Stimulated activated CD4-positive, alpha-beta T cell treated with anti-CD3 and anti-CD28 coated beads, Interleukin-12 subunit alpha, Interleukin-12 subunit beta, amount 100 ng/mL, for 4 hours (primary cell): ENCODE measurements at regions not wholly inside any gene's neighbourhood (a gene's known extent, or its start where the extent isn't known, plus 50 kb on each side); places are given as distances from the start of the nearest gene placed in this dataset.
"Not testable (repeated sequence)": the region's sequence is repeated elsewhere in the genome, so short reads cannot be mapped to it uniquely, and the experiment has no call there.

Experiments used
- DNase-seq: peaks from one replicate; pipeline ENCODE4 v3.0.0-alpha.2; 2020

DNA sequence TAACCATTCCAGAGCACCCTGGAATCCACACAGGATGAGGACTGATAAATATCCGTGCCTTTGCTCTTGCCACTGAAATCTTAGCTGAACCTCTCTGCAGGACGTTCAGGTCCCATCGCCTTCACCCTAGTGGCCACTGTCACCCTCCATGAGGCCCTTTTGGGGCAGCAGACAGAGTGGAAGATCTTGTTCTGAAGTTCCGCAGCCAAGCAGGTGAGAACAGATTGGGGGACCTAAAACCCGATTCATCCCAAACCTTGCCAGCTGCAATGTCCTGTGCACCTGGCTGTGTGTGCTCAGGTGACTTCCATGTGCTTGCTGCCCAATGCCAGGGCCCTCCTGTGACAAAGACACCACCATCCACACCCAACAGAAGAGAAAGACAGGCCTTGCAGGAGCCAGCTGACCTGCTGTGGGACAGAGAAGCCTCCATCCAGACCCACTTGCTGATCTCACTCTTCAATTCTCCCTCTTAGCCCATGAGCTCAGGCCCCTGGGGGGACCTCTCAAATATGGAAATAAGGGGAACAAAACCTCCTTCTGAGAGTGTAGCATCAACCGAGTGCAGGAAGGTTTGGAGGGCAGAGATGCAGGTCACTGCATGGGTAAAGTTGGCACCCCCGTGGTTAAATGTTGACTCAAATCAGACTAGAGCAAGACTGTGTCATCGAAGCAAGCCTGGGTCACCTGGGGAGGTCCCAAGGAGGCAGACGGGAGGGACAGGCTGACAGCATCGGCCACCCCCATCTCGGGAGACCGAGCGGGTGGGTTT, 308.7 kb upstream of the DIO3 start:
- no peak for DNase-seq

GRCh38 chr14:101253948-101254347, 307.3 kb upstream of the DIO3 start:
- DNase-seq: no peak

DNA sequence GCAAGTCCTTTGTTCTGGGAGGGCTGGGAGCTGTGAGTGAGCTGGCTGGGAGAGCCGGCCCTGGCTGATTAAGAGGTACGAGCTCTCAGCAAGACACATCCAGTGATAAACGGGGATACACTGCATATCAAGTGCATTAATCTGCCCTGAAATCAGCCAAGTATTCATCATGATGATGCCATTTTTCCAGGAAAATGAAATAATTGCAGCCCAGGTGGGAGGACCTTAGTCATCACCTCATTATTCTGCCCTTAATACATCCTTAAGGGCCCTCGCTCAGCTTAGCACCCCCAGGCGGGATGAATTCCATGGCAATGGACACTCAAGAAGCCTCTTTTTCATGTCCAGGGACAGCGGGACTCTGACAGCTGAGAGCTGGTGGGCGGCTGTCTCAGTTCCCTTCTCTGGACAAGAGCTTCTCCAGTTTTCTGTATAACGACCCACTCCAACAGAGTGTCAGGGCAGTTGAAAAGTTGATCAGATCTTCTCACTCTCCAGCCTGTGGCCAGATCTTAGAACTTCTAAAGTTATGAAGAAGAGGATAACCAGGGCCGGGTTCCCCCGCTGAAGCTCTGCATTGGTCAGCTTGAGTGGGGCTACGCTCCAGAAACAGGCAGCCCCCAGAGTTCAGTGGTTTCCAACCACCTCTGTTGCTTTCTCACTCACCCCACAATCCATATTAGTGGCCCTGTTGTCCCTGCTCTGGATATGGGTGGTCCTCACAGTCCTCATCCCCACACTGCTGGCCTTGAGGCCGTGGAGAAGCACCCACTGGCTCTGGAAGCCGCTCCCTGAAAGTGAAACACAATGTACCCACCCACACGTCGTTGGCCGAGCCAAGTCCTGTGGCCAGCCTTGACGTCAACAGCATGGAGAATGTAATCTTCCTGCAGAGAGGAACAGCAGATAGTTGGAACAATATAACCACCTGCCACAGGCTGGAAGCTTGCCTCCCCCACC, 306.2 kb upstream of the DIO3 start:
- no peak for DNase-seq

DNA sequence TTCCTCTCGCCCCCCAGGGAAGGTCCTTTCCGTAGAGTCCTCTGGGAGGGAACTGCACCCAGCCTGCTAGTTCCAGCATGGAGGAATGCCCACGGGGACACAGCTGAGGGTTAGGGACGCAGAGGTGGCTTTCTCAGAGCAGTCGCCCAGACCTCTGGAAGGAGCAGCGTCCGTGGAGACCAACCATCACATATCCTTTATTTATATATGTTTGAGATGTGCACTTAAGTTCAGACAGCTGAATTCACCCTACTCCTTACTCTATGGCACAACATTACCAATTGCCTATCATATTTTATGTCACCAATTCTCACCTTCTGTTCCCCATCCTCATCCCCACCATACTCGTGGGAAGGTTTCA, 305.6 kb upstream of the DIO3 start:
- no peak for DNase-seq

DNA sequence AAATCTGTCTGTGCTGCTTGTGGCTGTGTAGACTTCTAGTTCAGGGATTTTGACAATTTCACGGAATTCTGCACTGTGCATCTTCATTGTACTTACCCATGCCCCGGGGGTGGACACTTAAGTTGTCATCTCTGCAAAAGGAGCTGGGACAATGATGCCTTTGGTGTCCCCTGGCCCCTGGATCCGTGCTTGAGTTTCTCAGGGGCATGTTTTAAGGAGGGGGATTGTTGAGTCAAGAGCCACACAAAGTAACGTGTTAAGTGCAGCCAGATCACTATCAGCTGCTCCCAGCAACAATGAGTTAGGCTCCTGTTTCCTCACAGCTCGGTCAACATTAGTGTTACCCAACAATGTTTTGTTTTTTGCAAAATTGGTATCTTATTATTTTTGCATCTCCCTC, 305.0 kb upstream of the DIO3 start:
- DNase-seq: no peak

GRCh38 chr14:101257551-101257950, 303.7 kb upstream of the DIO3 start:
- DNase-seq: no peak

- no peak for DNase-seq
Measured at GRCh38 chr14:101259748-101260147, 301.5 kb upstream of the DIO3 start.

DNA sequence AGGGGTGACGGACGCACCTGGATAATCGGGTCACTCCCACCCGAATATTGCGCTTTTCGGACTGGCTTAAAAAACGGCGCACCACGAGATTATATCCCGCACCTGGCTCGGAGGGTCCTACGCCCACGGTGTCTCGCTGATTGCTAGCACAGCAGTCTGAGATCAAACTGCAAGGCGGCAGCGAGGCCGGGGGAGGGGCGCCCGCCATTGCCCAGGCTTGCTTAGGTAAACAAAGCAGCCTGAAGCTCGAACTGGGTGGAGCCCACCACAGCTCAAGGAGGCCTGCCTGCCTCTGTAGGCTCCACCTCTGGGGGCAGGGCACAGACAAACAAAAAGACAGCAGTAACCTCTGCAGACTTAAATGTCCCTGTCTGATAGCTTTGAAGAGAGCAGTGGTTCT, 294.9 kb upstream of the DIO3 start:
- not testable (repeated sequence) for DNase-seq

DNA sequence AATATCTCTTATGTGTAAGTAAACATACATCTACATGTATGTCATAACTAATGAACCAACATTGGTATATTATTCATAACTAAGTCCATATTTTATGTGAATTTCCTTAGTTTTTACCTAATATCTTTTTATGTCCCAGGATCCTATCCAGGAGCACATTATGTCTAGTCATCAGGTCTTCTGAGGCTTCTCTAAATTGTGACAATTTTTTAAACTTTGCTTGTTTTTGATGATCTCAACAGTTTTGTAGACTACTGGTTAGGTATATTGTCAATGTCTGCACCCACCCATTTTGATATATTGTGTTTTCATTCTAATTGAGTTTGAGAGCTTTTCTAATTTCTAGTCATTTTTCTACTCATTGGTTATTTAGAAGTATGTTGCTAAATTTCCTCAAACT, 288.2 kb upstream of the DIO3 start:
- no peak for DNase-seq

DNA sequence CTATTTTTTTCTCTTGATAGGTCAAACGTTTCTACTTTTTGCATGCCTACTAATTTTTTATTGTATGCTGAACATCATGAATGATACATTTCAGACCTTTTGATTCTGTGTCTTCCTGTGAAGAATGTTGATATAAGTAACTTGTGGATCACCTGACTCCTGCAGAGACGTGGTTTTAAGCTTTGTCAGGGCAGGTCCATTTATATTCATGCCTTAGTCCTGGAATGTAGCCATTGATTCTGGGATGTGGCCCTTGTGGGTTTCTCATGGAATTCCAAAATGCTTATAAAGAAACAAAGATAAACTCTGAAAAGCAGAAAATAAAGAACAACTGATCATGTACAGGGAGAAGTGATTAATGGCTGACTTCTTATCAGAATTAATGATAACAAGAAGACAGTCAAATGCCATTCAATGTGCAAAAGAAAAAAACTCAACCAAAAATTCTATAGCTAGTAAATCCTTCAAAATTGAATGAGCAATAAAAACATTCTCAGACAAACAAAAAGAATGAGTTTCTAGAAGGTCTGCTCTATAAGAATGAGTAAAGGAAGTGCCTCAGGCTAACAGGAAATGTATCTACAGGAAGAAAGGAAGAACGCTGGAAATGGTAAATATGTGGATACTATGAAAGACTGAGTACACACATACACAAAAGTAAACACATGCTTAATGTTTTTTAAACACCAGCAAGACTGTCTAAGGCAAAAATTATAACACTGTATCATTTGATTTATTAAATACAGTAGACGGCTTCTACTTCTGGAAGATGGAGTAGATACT, 284.8 kb upstream of the DIO3 start:
- DNase-seq: no peak

- DNase-seq: no peak
Measured at GRCh38 chr14:101282418-101282817, 278.9 kb upstream of the DIO3 start.

DNA sequence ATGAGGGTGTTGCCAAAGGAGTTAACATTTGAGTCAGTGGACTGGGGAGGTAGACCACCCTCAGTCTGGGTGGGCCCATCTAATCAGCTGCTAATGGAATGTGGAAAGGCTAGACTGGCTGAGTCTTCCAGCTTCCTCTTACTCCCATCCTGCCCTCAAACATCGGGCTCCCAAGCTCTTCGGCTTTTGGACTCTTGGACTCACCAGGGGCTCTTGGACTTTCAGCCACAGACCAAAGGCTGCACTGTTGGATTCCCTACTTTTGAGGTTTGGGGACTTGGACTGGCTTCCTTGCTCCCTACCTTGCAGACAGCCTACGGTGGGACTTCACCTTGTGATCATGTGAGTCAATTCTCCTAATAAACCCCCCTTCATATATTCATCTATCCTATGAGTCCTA, 276.6 kb upstream of the DIO3 start:
- DNase-seq: no peak

- no peak for DNase-seq
Measured at GRCh38 chr14:101286271-101287018, 274.9 kb upstream of the DIO3 start.

DNA sequence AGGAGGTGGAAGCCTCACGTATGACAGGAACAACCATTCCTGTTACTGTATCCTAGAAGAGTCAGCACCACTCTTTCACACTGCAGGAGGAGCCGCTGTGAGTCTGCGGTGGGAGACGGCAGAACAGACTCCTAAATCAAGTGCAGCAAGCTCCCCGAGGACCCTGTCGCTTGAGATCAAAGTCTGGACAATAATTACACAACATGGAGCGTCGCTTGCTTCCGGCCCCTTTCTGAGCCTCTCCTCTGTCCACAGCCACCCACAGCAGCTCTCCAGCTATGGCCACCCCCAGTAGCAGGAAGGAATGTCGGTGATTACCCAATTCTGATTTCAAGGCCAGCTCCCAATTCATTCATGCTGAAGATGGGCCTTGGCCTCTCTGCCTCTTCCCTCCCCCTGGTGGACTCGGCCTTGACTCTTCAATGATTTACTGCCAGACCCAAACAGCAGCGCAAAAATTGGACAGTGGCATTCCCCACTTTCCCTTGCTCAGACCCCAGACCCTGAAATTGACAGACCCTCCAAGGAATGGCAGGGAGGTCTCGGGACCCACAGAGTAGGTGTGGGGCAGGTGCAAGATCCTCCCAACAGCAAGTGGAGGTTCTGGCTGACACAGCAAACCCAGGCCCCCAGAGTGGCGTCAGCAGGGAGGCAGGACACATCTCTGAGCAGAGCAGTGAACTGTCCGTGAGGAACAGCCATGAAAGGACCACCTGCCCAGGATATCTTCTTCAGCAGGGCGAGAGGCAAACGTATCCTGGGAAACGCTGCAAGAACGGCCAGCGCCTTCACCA, 272.7 kb upstream of the DIO3 start:
- no peak for DNase-seq

DNA sequence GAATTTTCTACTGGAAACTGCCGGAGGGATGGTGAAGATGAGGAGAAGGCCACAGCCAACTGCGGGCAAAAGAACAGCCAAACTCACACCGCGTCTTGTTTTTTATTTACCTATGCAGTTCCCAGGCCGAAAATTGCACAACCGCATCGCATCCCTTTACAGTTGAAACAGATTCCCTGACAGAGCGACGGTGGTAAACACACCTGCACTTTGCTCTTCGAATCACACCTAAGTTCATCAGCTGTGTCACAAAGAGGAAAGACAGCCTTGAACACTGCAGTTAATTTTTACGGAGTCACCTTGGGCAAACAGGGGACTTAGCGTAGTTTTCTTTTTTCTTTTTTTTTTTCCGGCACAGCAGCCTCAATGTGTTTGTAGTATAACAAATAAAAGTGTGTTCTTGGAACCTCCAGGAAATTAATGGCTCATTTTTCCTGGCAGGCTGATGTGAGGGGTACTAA, 272.0 kb upstream of the DIO3 start:
- no peak for DNase-seq

GRCh38 chr14:101289911-101290310, 271.4 kb upstream of the DIO3 start:
- DNase-seq: no peak

DNA sequence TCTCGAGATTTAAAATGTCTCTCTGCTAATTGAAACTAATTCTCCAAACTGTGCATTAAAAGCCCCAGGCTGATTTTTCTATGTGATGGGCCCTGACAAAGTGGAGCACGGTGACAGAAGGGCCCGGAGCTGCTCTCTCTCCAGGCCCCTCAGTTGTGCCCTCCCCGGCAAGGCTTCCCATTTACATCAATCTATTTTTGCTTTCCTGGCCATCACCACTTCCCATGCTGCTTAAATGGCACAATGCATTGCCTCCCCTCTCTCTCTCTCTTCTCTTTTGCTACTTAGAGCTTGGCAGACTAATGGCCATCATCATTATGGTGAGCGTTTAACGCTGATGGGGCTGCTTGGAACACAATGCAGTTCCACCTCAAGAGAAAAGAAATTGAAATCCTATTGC, 270.7 kb upstream of the DIO3 start:
- DNase-seq: no peak

DNA sequence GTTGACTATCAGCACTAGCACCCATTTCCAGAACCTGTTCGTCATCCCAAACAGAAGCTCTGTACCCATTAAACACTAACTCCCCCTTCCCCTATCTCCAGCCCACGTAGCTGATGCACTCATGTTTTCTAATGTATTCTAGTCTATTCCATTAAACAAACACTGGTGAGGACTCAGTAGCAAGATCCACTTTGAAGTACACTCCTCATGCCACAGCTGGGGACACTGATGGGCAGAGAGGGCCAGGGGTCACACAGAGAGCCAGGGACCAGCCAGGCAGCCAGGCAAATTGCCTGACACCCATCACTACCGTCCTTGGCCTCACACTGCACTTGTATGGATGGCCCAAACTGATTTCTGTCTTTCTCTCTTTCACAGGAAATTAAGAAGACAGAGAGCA, 269.9 kb upstream of the DIO3 start:
- DNase-seq: no peak

DNA sequence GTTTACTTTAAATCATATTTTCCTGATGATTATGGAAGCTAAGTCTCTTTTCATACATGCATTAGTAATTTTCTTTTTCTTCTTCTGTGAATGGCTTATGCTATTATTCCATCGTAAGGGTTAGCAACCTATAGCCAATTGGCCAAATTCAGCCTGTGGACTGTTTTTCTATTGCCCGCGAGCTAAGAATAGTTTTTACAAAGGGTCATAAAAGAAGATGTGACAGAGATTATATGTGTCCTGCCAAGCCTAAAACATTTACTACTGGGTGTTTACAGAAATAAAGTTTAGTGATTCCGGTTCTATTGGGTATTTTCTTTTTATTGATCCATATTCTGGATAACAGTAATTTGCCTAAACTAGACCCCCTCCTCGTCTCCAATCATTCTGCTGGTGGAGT, 268.8 kb upstream of the DIO3 start:
- DNase-seq: no peak

GRCh38 chr14:101293605-101294004, 267.7 kb upstream of the DIO3 start:
- DNase-seq: no peak

GRCh38 chr14:101294136-101294535, 267.2 kb upstream of the DIO3 start:
- DNase-seq: no peak

- DNase-seq: not testable (repeated sequence)
Measured at GRCh38 chr14:101299781-101300180, 261.5 kb upstream of the DIO3 start.
